Stimulated activated CD4-positive, alpha-beta T cell treated with anti-CD3 and anti-CD28 coated beads, Interleukin-15, amount 100 ng/mL, for 48 hours (primary cell): ENCODE measurements at regions not wholly inside any gene's neighbourhood (a gene's known extent, or its start where the extent isn't known, plus 50 kb on each side); places are given as distances from the start of the nearest gene placed in this dataset.

Experiments used
- DNase-seq, 2 donors: peaks; one replicate each; pipeline ENCODE4 v3.0.0-alpha.2; 2020; ENCODE audit warnings: low read depth in 2 of 2

- DNase-seq = no peak
Observed at GRCh38 chr3:168314166-168314565, 218.4 kb upstream of the GOLIM4 start.

- no peak for DNase-seq
Observed at GRCh38 chr3:168312984-168313383, 217.3 kb upstream of the GOLIM4 start.

- DNase-seq = no peak
Observed at GRCh38 chr3:168307893-168308292, 212.2 kb upstream of the GOLIM4 start.

GRCh38 chr3:168295027-168295426, 199.3 kb upstream of the GOLIM4 start:
- no peak for DNase-seq

- DNase-seq = no peak
Observed at GRCh38 chr3:168292296-168292695, 196.6 kb upstream of the GOLIM4 start.

- DNase-seq = no peak
Observed at GRCh38 chr3:168289471-168290008, 193.8 kb upstream of the GOLIM4 start.

GRCh38 chr3:168288511-168289401, 193.0 kb upstream of the GOLIM4 start:
- no peak for DNase-seq

- no peak for DNase-seq
Observed at GRCh38 chr3:168285506-168285905, 189.8 kb upstream of the GOLIM4 start.

- no peak for DNase-seq
Observed at GRCh38 chr3:168284728-168285127, 189.0 kb upstream of the GOLIM4 start.

- no peak for DNase-seq
Observed at GRCh38 chr3:168275662-168276061, 179.9 kb upstream of the GOLIM4 start.

- DNase-seq = no peak
Observed at GRCh38 chr3:168273917-168274316, 178.2 kb upstream of the GOLIM4 start.

- DNase-seq = no peak
Observed at GRCh38 chr3:168273036-168273435, 177.3 kb upstream of the GOLIM4 start.

- no peak for DNase-seq
Observed at GRCh38 chr3:168272343-168272985, 176.7 kb upstream of the GOLIM4 start.

- DNase-seq = no peak
Observed at GRCh38 chr3:168271932-168272331, 176.2 kb upstream of the GOLIM4 start.

GRCh38 chr3:168269001-168269400, 173.3 kb upstream of the GOLIM4 start:
- no peak for DNase-seq

- no peak for DNase-seq
Observed at GRCh38 chr3:168267179-168267578, 171.5 kb upstream of the GOLIM4 start.

GRCh38 chr3:168266335-168266734, 170.6 kb upstream of the GOLIM4 start:
- DNase-seq = no peak

- DNase-seq = no peak
Observed at GRCh38 chr3:168262887-168263286, 167.2 kb upstream of the GOLIM4 start.

GRCh38 chr3:168260859-168261258, 165.1 kb upstream of the GOLIM4 start:
- DNase-seq = no peak

- no peak for DNase-seq
Observed at GRCh38 chr3:168251371-168251770, 155.6 kb upstream of the GOLIM4 start.

GRCh38 chr3:168250415-168250861, 154.7 kb upstream of the GOLIM4 start:
- DNase-seq = no peak

GRCh38 chr3:168249550-168250414, 154.1 kb upstream of the GOLIM4 start:
- DNase-seq = no peak
